ENCODE measurements at regions not wholly inside any gene's neighbourhood (a gene's known extent, or its start where the extent isn't known, plus 50 kb on each side); places are given as distances from the start of the nearest gene placed in this dataset.

DNA sequence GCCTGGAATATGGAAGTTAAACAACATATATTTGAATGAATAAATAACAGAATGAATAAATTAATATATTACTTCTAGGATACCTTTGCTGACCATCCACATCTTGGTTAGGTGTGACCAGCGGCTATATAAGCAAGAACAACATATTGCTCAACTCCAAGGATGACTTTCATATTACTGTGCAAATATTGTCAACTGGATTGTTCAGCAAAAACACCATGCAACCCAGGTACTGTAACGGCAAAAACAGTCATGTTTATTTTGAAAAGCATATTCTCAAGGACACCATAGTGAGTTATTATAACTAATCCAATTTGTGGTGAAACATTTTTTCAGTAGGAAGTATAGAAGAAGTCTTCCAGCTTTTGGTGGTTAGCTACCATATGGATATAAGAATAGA lies 907.9 kb downstream of the IGSF11 start:
- H3K9me3 ChIP-seq = no peaks in the 10 kb centered on the region
- TF ChIP-seq, protein P1, sequence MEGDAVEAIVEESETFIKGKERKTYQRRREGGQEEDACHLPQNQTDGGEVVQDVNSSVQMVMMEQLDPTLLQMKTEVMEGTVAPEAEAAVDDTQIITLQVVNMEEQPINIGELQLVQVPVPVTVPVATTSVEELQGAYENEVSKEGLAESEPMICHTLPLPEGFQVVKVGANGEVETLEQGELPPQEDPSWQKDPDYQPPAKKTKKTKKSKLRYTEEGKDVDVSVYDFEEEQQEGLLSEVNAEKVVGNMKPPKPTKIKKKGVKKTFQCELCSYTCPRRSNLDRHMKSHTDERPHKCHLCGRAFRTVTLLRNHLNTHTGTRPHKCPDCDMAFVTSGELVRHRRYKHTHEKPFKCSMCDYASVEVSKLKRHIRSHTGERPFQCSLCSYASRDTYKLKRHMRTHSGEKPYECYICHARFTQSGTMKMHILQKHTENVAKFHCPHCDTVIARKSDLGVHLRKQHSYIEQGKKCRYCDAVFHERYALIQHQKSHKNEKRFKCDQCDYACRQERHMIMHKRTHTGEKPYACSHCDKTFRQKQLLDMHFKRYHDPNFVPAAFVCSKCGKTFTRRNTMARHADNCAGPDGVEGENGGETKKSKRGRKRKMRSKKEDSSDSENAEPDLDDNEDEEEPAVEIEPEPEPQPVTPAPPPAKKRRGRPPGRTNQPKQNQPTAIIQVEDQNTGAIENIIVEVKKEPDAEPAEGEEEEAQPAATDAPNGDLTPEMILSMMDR (IDR thresholded peaks at IDR 0.05) = no peak
- ATAC-seq = no peak
- H3K27ac ChIP-seq = no peak overlapping the region
- no peaks in the 10 kb centered on the region for H3K27me3 ChIP-seq (ENCODE audit: low read depth)
- DNase-seq = no peak
- H3K36me3 ChIP-seq = no peaks in the 10 kb centered on the region
- intact Hi-C loops (cut with DNase I) = no loop called here
- no peak overlapping the region for H3K4me3 ChIP-seq
- no peaks in the 10 kb centered on the region for H3K4me1 ChIP-seq

DNA sequence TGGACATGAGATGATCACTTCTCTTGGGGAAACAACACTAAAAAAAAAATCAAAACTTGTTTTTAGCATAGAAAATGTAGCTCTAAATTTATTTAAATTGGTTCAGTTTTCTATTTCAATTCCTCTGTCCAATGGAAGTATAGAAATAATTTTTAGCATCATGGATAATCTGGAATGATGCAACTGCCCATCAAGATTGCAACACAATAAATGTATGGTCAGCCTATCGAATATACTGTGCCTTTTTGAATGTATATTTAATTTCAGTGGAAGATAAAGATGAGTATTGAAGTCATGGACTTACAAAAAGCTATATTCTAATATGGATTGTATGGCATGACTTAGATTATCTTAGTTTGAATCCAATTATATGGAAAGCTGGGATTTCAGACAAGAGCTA lies 906.7 kb downstream of the IGSF11 start:
- intact Hi-C loops (cut with DNase I) = no loop called here
- no peak overlapping the region for H3K27ac ChIP-seq

DNA sequence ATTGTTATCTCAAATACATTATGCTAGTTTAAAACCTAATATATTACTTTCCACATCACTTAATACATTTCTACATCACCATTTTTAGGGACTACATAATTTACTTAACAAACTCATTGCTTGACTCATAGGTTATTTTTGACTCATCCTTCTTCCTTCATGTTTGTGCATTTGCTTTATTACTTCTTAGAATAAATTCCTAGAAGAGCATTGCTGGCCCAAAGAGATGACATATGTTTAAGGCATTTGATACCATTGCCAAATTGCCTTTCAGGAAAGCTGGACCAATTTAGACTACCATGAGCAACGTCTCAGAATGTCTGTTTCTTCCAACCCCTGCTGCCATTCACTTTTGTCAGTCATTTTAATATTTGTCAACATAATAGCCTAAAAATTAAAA lies 905.8 kb downstream of the IGSF11 start:
- Histone ChIP-seq H3K27ac (no peak overlapping the region), H3K4me3 (no peak overlapping the region), H3K36me3 (no peaks in the 10 kb centered on the region), H3K4me1 (no peaks in the 10 kb centered on the region), H3K27me3 (ENCODE audit: low read depth) (no peaks in the 10 kb centered on the region), H3K9me3 (no peaks in the 10 kb centered on the region)
- ATAC-seq (no peak), DNase-seq (no peak)
- TF ChIP-seq, protein P1 (IDR thresholded peaks at IDR 0.05) = no peak
- intact Hi-C loops (cut with DNase I) = no loop called here

More for the DNA sequence above, 906.7 kb downstream of the IGSF11 start:
- no peak overlapping the region for H3K4me3 ChIP-seq
- TF ChIP-seq, protein P1 (IDR thresholded peaks at IDR 0.05) = no peak
- H3K9me3 ChIP-seq = no peaks in the 10 kb centered on the region
- no peak for DNase-seq
- H3K4me1 ChIP-seq = no peaks in the 10 kb centered on the region
- ATAC-seq = no peak
- H3K36me3 ChIP-seq = no peaks in the 10 kb centered on the region
- H3K27me3 ChIP-seq (ENCODE audit: low read depth) = no peaks in the 10 kb centered on the region

DNA sequence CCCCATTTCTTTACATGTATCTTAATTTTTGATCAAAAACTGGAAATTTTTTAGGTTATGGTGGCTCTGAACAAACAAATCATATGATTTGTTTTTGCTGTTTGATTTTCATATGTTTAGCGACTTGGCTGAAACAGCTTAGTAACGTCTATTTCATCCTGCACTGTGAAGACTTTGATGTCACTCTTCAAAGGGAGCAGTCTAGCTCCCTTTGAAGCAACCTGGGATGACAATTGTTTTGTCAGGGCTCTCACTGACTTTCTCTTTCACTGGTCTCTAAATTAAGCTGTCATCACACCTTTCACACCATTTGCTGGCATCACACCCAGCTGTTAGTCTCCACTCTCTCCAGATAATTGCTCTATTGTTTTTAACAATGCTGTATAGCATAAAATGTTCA lies 896.9 kb downstream of the IGSF11 start:
- intact Hi-C loops (cut with DNase I) = no loop called here
- no peak for DNase-seq
- H3K4me3 ChIP-seq = no peak overlapping the region
- H3K27me3 ChIP-seq (ENCODE audit: low read depth) = no peaks in the 10 kb centered on the region
- TF ChIP-seq, protein P1 (IDR thresholded peaks at IDR 0.05) = no peak
- no peaks in the 10 kb centered on the region for H3K4me1 ChIP-seq
- H3K9me3 ChIP-seq = peaks cover 8% of the 10 kb centered on the region
- no peaks in the 10 kb centered on the region for H3K36me3 ChIP-seq
- no peak overlapping the region for H3K27ac ChIP-seq
- ATAC-seq = no peak

DNA sequence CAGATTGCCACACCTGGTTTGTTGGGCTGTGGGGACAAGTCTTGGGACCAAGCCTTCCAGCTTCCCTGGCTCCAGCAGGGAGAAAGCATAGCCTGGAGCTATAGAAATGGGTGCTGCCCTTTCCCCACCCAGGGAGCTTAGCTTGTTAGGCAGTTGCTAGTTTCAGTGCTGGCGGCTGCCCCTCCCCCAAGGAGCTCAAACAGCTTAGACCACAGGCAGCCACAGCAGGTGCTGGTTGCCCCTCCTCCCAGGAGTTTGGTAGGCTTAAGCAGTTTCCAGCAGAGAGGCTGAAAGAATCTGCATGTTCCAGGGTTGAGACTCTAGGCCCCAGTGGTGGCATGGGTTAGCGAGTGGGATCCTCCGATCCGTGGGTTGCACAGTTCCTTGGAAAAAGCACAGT lies 889.7 kb downstream of the IGSF11 start:
- no peak overlapping the region for H3K27ac ChIP-seq
- H3K4me3 ChIP-seq = no peak overlapping the region
- DNase-seq = no peak
- no peaks in the 10 kb centered on the region for H3K9me3 ChIP-seq
- no peaks in the 10 kb centered on the region for H3K36me3 ChIP-seq
- TF ChIP-seq, protein P1 (IDR thresholded peaks at IDR 0.05) = no peak
- intact Hi-C loops (cut with DNase I) = no loop called here
- ATAC-seq = no peak
- H3K4me1 ChIP-seq = no peaks in the 10 kb centered on the region
- H3K27me3 ChIP-seq (ENCODE audit: low read depth) = no peaks in the 10 kb centered on the region

Data from lower lobe of right lung (tissue), 2 donors.